Aorta (tissue), 5 donors: ENCODE measurements at regions not wholly inside any gene's neighbourhood (a gene's known extent, or its start where the extent isn't known, plus 50 kb on each side); places are given as distances from the start of the nearest gene placed in this dataset.

Experiments used
- ATAC-seq: fragments of 200-7000 bp; cut with Tn5 transposase; one replicate; pipeline ENCODE4 v1.9.1; 2022; ENCODE audit warnings: moderate library complexity; ENCODE audit not compliant: low FRiP score
- DNase-seq, 2 donors: peaks; one replicate each; pipeline ENCODE4 v3.0.0-alpha.2; 2020
- H3K27ac ChIP-seq, 2 donors: one replicate each; pipeline ENCODE4 v1.5.1; 2013; ENCODE audit warnings: low read length in 2 of 2, mild to moderate bottlenecking in 2 of 2, moderate library complexity in 2 of 2, control low read depth in 1 of 2, inconsistent platforms in 1 of 2, low read depth in 1 of 2
- H3K27me3 ChIP-seq, 2 donors: one replicate each; pipeline ENCODE4 v1.6.1; 2013; ENCODE audit warnings: control low read depth in 1 of 2, low read length in 1 of 2, mild to moderate bottlenecking in 1 of 2, moderate library complexity in 1 of 2; ENCODE audit not compliant: insufficient read depth in 2 of 2, control insufficient read depth in 1 of 2
- H3K36me3 ChIP-seq, 2 donors: one replicate each; pipeline ENCODE4 v1.6.1; 2013; ENCODE audit warnings: control low read depth in 1 of 2, low read length in 1 of 2, mild to moderate bottlenecking in 1 of 2; ENCODE audit not compliant: insufficient read depth in 2 of 2, control insufficient read depth in 1 of 2
- H3K4me1 ChIP-seq, 2 donors: one replicate each; pipeline ENCODE4 v1.6.1; 2013; ENCODE audit warnings: low read length in 2 of 2, control low read depth in 1 of 2, mild to moderate bottlenecking in 1 of 2, moderate library complexity in 1 of 2; ENCODE audit not compliant: insufficient read depth in 2 of 2, control insufficient read depth in 1 of 2
- H3K4me3 ChIP-seq, 2 donors: one replicate each; pipeline ENCODE4 v1.5.1; 2013; ENCODE audit warnings: low read length in 2 of 2, control low read depth in 1 of 2, mild to moderate bottlenecking in 1 of 2
- H3K9me3 ChIP-seq: one replicate; pipeline ENCODE4 v1.6.1; 2013; ENCODE audit warnings: mild to moderate bottlenecking, low read length; ENCODE audit not compliant: control insufficient read depth
- whole genome bisulfite sequencing, 2 donors: extraction: QIAGEN DNeasy Blood & Tissue Kit; methylation state at CpG; one replicate each; pipeline ENCODE4 v1.1.7; 2013; 5-methylcytosine and 5-hydroxymethylcytosine counted together
- intact Hi-C, 2 donors: fragments of 100-400 bp; cut with DNase I; formaldehyde crosslinking; loops; one replicate each; pipeline versions ENCODE4 v1.14.2 to v1.15.0; 2022
- donor health status: healthy with polysubstance abuse.
- donor health status: Bipolar disorder and iron deficiency.
- donor health status: DM: no; HTN: no; CAD: no.
- donor health status: DM: no; HTN: no; CAD: no.
- donor health status: DM: yes; HTN: yes; CAD: no.

DNA sequence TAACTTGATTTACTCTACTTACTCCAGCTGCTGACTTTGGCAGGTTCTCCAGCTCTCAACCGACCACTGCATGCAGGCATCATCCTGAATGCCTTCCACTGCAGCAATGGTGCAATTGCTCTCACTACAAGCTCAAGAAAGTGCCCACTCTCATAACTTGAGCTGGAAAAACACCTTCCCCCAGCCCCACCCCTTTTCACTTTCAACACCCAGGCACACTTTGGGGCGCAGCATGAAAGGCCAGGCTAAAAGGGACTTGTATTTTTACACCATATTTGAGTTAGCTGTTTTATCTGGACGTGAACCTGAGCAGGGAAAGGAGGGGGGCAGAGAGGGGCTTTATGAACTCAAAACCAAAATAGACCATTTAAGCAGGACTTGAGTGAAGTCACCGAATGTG is 274.5 kb downstream of the RAB28 start:
- DNase-seq (no peak), ATAC-seq (no peak)
- Histone ChIP-seq H3K4me1 (no peaks in the 10 kb centered on the region), H3K9me3 (no peaks in the 10 kb centered on the region), H3K36me3 (no peaks in the 10 kb centered on the region), H3K27me3 (no peaks in the 10 kb centered on the region), H3K27ac (no peak overlapping the region), H3K4me3 (no peak overlapping the region)
- intact Hi-C loops: no loop called here
- 10 to 13% methylated on average over 4 of the region's 4 CpGs for WGBS, 2 donors

DNA sequence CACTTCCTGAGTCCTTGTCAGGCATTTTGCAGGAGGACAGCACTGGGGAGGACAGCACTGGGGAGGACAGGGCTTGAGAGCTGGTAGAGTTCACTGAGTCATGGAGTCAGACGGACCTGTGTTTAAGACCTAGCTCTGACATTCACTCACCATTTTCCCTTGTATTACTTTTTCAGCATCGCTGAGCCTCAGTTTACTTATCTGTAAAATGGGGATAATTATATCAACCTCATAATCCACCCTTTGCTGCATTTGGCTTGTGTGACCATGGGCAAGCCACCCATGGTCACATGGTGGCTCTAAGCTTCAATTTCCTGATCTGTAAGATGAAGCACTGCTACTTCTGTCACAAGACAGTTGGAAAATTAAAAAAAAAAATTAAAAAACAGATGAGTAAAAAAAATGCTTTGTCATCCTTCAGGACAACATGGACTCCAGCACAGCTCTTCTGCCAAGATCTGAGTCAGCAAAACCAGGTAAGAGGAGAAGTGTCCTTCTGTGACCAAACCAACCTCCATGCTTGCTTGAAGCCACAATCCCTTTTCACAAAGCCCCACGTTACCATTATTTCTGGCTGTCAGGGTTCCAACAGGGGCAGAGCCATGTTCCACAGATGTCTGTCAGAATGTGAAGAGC is 275.5 kb downstream of the RAB28 start:
- no peaks in the 10 kb centered on the region for H3K36me3 ChIP-seq
- 91 to 95% methylated on average over 3 of the region's 3 CpGs for WGBS, 2 donors
- ATAC-seq: no peak
- no peaks in the 10 kb centered on the region for H3K27me3 ChIP-seq
- intact Hi-C loops: no loop called here
- no peaks in the 10 kb centered on the region for H3K9me3 ChIP-seq
- no peak overlapping the region for H3K27ac ChIP-seq
- no peaks in the 10 kb centered on the region for H3K4me1 ChIP-seq
- DNase-seq: no peak
- no peak overlapping the region for H3K4me3 ChIP-seq

DNA sequence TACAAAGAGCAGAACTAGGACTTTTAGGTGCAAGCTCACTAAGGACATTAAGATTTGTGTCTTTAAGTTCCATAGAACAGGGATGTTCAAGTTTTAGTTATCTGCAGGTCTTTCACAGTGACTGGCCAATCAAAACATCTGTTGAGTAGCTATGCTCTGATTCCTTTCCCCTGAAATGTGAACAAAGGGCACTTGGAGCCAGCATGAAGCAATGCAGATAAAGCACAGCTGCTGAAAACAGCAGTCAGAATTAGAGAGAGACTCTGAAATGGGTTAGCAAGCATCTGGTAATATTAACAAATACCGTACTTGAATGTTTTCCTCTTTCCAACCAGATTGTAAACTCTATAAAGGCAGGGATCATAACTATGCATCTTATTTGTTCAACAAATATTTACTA is 276.9 kb downstream of the RAB28 start:
- Histone ChIP-seq H3K36me3 (no peaks in the 10 kb centered on the region), H3K9me3 (no peaks in the 10 kb centered on the region), H3K27me3 (no peaks in the 10 kb centered on the region), H3K4me3 (no peak overlapping the region), H3K27ac (no peak overlapping the region), H3K4me1 (no peaks in the 10 kb centered on the region)
- ATAC-seq: no peak
- DNase-seq: no peak
- 27 to 49% methylated on average over 1 of the region's 1 CpG for WGBS, 2 donors
- intact Hi-C loops: no loop called here

DNA sequence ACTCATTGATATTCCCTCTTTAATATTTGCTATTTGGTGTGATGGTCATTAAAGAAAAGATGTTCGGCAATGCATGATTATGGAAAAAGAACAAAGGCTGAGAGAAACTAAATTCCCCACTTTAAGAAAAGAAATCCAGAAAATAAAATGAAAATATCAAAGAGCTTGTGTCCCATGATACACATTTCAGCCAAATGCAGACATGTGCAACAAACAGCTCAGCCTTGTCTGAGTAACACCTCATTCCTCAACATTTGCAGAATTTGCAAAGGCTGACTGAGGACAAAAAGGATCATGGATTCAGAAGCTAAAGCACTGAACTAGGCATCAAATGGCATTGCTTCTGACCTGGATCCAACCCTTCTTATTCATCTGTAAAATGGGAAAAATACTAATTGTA is 281.0 kb downstream of the RAB28 start:
- ATAC-seq (no peak), DNase-seq (no peak)
- no peak overlapping the region for H3K4me3 ChIP-seq
- H3K9me3 ChIP-seq: no peaks in the 10 kb centered on the region
- no peak overlapping the region for H3K27ac ChIP-seq
- WGBS, 2 donors: 93 to 97% methylated on average over 1 of the region's 1 CpG
- H3K36me3 ChIP-seq: no peaks in the 10 kb centered on the region
- no peaks in the 10 kb centered on the region for H3K4me1 ChIP-seq
- no peaks in the 10 kb centered on the region for H3K27me3 ChIP-seq
- intact Hi-C loops: no loop called here

DNA sequence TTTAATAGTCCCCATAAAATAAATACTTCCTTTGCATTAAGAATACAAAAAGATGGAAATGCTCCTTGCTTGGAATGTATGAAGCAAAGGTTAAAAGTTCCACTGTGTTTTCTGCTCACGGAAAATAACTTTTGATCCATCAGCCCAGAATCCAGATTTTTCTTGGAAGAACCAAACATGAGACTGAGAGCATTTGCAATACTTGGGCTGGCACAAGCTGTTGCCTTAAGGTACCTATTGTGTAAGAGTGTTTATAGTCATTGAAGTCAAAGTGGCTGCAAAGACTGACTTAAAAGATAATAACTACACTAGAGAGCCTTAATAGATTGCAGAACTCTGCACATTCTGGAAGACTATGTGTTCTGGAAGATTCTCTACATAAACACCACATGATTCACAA is 281.4 kb downstream of the RAB28 start:
- DNase-seq (no peak), ATAC-seq (no peak)
- Histone ChIP-seq H3K27ac (no peak overlapping the region), H3K4me3 (no peak overlapping the region), H3K36me3 (no peaks in the 10 kb centered on the region), H3K27me3 (no peaks in the 10 kb centered on the region), H3K4me1 (no peaks in the 10 kb centered on the region), H3K9me3 (no peaks in the 10 kb centered on the region)
- 19 to 34% methylated on average over 1 of the region's 1 CpG for WGBS, 2 donors
- intact Hi-C loops: no loop called here

DNA sequence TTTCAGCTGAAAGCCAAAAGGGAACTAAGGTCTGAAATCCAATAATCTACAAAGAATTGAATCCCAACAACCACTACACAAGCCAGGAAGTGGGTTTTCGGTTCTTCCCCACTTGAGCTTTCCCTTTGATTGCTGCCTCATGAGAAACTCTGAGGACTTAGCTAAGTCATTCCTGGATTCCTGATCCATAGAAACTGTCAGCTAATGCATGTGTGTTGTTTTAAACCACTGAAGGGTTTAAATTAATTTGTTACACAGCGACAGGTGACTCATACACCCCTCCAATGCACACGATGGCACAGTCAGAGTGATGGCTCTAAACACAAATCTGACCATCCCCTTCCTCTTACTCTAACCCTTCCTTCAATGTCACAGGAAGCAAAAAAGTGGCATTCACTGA is 282.9 kb downstream of the RAB28 start:
- DNase-seq (no peak), ATAC-seq (no peak)
- no peaks in the 10 kb centered on the region for H3K9me3 ChIP-seq
- intact Hi-C loops: no loop called here
- H3K36me3 ChIP-seq: no peaks in the 10 kb centered on the region
- WGBS, 2 donors: 84 to 87% methylated on average over 3 of the region's 3 CpGs
- H3K4me3 ChIP-seq: no peak overlapping the region
- H3K27ac ChIP-seq: no peak overlapping the region
- H3K27me3 ChIP-seq: no peaks in the 10 kb centered on the region
- no peaks in the 10 kb centered on the region for H3K4me1 ChIP-seq

DNA sequence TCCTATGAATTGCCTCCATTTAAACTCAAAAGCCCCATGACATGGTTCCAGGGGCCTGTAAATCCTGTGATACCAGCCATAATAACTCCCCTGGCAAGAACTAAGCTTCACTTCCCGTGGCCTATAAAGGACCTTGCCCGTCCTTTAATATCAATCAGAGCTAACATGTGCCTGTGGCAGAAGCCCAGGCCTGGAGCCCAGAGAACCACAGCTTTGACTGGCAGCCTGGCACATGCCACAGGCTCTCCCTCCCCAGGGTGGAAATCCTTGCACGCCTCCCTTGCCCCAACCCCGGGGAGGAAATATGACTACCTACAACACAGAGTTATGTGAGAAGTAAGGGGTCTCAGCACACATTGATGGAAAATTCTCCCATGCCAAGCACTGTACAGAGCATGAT is 287.4 kb downstream of the RAB28 start:
- Histone ChIP-seq H3K4me1 (no peaks in the 10 kb centered on the region), H3K27me3 (no peaks in the 10 kb centered on the region), H3K27ac (no peak overlapping the region), H3K9me3 (no peaks in the 10 kb centered on the region), H3K4me3 (no peak overlapping the region), H3K36me3 (no peaks in the 10 kb centered on the region)
- WGBS, 2 donors: 15 to 35% methylated on average over 4 of the region's 4 CpGs
- ATAC-seq: no peak
- intact Hi-C loops: no loop called here
- DNase-seq: no peak

DNA sequence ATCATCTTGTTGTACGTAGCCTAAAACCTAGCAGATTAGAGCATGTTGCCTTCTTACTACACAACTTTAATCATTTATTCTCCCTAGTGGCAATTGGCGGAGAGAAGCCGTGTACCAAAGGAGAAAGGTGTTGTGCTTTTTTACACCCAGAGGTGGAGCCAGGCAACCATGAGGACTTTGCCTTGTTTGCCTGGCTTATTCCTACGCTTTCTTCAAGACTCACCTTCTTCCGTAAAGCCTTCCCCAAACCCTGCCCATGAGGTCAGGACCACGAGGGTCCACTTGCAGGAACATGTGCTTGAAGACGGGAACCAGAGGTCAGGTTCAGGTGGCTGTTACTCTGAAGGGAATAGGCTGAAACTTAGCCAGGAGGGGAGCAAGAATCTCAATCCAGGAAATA is 290.5 kb downstream of the RAB28 start:
- ATAC-seq: no peak
- WGBS, 2 donors: 91 to 92% methylated on average over 7 of the region's 7 CpGs
- no peaks in the 10 kb centered on the region for H3K27me3 ChIP-seq
- no peak for DNase-seq
- H3K4me1 ChIP-seq: no peaks in the 10 kb centered on the region
- intact Hi-C loops: no loop called here
- no peak overlapping the region for H3K4me3 ChIP-seq
- H3K36me3 ChIP-seq: no peaks in the 10 kb centered on the region
- H3K9me3 ChIP-seq: no peaks in the 10 kb centered on the region
- no peak overlapping the region for H3K27ac ChIP-seq

DNA sequence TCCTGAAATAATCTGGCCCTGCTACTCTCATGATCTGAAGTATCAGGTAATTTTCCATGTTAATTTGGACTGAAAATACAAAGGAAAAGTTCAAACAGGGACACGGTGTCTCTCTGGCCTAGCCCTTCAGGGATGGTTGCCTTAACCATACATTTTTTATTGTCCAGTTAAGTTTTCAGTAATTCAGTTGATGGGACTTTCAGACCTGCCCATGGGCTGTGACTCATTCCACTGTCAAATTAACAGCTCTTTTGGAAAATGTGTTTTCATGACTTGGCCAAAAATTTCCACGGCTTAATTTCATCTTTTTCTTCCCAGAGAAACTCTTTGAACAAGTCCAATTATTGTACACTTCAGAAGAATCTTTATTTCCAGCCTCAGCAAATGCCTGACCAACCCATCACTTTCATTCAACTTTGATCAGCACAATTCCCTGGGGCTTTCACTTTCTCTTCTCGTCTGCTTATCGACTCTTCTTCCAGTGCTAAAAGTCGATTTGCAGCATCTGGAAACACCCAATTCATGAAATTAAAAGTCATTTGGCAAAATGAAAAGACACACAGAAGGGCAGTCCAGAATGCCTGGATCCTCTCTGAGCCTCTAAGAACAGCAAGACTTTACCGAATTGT is 293.9 kb downstream of the RAB28 start:
- 87 to 88% methylated on average over 6 of the region's 6 CpGs for WGBS, 2 donors
- intact Hi-C loops: no loop called here
- peaks cover 2% of the 10 kb centered on the region for H3K9me3 ChIP-seq
- no peaks in the 10 kb centered on the region for H3K36me3 ChIP-seq
- no peaks in the 10 kb centered on the region for H3K4me1 ChIP-seq
- H3K27me3 ChIP-seq: no peaks in the 10 kb centered on the region
- H3K4me3 ChIP-seq: no peak overlapping the region
- ATAC-seq (no peak), DNase-seq (no peak)
- H3K27ac ChIP-seq: no peak overlapping the region
